Ecto neural progenitor cell (in vitro differentiated cells): ENCODE measurements at regions not wholly inside any gene's neighbourhood (a gene's known extent, or its start where the extent isn't known, plus 50 kb on each side); places are given as distances from the start of the nearest gene placed in this dataset.
A peak's percentile ranks its signal among the peaks of the same experiment; 100 is the strongest.

Source experiments
- DNase-seq: peaks from one replicate; pipeline ENCODE4 v3.0.0-alpha.2; 2018; ENCODE audit warnings: low spot score

DNA sequence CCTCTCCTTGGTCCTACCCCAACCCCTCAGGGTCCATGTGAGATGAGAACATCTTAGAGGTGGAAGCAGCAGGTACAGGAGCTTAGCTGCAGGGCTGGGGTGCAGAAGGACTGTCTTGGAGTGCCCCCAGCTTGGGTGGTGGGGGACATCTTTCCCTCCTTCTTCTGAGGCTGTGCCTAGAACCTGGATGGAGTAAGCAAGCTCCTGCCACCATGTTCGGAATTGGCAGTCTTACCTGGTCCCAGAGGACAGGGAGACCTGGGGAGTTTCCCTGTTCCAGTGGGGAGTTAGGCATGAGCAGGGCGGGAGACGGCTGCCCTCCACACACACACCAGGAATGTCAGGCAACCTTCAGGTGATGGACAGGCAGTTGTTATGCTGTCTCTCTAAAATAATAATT, 131.0 kb upstream of the COPS8 start:
- no peak for DNase-seq

- DNase-seq: no peak
Measured at GRCh38 chr2:236955521-236956030, 130.1 kb upstream of the COPS8 start.

- no peak for DNase-seq
Measured at GRCh38 chr2:236956031-236956618, 129.6 kb upstream of the COPS8 start.

DNA sequence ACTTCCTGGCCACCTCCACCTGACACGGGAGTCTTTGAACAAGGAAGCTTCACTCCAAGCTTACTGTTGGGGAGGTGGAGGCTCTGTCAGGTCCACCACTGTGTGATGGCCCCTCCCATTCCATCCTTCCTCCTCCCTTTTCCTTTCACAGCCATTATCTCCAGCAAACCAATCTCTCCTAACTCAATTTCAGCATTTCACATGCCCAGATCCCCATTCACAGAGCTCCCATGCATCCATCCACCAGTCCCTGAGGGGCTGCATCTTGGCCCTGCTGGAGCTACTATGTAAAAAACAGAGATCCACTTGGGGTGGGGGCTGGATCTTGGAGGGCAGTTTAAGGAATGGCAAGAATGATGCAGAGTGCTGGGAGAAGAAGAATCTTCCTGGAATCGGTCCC, 129.0 kb upstream of the COPS8 start:
- DNase-seq: no peak

GRCh38 chr2:236959036-236959435, 126.7 kb upstream of the COPS8 start:
- no peak for DNase-seq

- no peak for DNase-seq
Measured at GRCh38 chr2:236959876-236960275, 125.8 kb upstream of the COPS8 start.

DNA sequence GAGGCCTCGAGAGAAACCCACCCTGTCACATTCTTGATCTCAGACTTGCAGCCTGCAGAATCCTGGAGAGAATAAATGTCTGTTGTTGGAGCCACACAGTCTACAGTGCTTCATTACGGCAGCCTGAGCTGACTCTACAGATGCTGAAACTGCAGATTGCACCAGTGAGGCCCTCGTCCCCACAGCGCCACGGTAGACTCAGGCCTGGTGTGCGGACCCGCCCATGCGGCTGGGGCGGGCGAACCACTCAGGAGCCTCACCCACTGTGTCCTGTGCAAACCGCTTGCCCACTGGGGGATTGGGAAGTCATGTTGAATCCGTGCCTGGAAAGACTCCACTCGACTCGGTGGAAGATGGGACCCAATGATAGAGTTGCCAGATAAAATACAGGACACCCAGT, 125.2 kb upstream of the COPS8 start:
- no peak for DNase-seq

- DNase-seq: no peak
Measured at GRCh38 chr2:236962816-236963215, 122.9 kb upstream of the COPS8 start.

GRCh38 chr2:236963631-236964182, 122.0 kb upstream of the COPS8 start:
- no peak for DNase-seq

GRCh38 chr2:236964291-236964690, 121.4 kb upstream of the COPS8 start:
- DNase-seq: no peak

DNA sequence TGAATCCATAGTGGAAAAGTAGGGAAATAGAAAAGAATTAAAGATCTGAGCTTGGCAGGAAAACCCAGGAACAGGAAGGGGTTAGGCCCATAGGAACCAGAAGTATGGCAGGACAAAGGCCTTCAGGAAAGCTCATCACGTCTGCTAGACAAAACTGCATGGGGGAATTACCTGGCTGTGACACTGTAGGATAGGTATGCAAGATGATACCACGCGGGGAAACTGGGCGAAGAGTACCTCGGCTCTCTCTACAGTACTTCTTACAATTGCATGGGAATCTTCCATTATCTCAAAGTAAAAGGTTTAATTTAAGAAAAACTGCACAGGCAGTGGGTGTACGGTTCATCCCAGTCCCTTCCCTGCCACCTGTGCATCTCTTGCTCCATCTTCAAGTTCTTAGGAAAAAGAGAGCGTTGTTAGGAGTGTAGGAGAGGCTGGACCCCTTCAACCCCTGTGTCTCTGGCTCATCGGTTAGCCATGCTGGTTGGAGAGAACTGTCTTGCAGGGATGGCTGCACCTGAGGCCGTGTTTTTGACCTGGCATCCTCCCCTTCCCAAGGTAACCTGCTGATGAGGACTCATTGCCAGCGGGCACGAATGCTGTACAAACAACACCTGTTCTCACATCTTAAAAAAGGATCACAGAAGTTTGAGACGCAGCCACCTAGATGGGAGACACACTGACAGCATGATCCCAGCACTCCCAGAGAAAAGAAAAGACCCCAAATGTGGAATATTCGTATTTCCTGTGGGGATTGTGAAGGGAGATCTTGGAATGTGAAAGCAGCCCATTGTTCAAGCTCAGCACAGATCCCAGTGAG, 120.5 kb upstream of the COPS8 start:
- DNase-seq: no peak

DNA sequence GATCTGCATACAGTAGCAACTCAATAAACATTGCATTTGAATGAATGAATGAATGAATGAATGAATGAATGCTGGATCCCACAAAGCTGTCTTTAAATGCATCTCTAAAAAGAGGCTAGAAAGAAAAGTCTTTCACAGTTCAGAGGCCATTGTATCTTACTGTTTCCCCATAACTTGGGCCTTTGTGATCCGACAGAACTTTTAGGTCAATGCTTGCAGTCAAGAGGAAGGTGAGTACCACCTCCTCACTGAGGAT, 119.9 kb upstream of the COPS8 start:
- no peak for DNase-seq

DNA sequence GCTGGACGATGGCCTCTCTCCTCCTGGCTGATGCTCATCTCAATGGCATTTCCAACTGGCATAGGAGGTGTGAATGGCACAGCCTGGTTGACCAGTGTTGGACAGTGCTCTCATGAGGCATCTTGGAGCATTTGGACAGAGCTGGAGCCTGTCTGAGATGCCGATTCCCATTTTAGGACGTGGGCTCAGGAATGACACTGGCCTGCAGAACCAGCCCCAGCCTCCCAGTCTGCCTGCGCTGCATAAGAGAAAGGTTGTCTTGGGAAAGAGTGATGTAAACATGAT, 118.2 kb upstream of the COPS8 start:
- no peak for DNase-seq

DNA sequence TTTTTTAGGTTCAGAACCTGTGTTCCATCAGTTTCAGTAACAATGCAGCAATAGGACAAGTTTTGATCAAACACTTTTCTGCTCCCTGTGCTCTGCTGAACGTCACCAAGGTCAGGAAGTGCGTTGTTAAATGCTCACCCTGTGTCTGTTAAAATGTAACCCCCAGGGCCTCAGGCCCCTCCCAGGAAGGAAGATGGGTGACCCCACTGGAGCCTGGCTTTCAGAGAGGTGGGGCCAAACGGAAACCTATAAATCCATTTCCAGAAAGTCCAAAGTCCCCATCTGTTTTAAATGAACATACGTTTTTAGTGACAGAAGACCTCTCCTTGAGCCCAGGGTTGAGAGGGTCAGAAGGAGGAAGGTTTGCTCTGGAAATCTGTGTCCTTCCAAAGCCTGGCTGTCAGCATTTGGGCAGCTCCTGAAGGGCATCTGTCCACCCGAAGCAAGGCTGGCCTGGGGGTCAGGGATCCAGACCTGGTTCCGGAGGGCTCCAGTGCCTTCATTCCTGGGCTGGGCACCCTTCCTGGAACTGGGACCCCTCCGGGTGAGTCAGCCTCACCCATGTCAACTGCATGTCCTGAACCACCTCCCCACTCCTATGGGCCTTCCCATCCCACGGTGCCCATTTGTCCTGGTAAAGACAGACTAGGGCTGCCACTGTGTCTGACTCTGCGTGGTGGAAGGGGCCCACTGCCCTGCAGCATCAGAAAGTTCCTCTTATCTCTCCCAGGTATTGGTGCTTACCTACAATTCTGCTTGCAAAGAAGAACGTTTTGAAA, 117.4 kb upstream of the COPS8 start:
- DNase-seq: no peak

DNA sequence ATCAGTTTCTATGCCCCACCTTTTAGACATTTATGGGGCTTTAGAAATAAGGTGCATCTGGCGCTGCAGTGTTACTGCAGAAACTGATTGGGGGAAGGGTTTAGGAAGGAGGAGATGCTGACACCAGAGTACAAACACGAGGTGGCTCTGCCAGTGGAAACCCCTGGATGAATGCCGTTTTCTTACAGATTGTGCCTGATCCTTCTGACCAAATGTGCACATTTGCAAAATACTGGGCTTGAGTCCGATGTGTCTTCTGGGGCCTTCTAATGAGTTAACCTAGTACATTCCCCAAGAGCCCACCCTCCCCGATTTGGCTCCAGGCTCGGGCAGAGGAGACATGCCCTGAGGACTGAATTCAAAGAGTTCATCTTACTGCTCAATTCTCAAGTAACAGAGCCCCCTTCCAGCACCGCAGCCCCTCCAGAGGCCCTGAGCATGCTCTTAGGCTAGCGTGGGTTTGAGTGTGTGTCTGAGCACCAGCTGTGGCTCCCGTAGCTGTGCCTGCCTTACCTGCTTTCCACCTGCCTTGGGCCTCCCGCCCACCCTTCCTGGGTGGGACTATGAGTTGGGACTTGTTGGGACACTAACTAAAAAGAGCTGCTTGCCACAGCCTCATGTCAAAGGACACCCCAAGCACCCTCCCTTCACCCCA, 116.7 kb upstream of the COPS8 start:
- DNase-seq: no peak

DNA sequence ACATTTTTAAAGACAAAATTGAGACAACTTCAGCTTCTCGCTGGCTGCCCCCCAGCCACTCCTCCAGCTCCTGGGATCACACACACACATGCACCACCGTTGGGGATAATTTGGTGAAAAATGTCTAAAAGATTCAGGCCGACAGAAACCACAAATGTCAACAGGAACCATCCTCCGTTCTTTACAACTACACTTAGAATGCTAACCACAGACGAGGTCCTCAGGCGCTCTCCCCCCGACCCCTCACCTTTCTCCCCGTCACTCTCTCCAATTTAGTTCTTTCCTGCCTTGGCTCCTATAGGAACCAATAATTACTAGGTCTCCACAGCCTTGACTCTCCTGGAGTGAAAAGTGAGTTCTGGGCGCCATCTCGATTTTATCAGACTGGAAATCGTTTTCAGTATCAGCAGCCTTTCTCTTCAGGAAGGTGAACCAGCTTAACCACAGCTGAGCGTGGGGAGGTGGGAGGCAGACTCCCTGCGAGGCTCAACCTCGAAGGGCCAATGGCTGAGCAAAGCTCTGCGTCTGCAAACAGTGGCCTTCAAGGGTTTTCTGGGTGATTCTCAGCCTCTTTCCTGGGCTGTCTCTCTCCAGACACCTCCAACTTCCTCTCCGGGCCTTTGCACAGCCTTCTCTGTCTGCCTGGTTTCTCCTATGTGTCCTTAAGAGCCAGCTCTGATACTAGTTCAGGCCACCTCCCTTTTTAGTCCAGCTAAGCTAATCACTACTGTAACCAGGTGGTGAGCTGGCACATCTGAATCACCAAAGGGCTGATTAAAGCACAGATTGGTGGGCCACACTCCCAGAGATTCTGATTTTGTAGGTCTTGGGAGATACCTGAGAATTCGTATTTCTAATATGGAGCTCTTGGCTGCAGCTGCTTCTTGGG, 115.7 kb upstream of the COPS8 start:
- DNase-seq: no peak

- no peak for DNase-seq
Measured at GRCh38 chr2:236970656-236971010, 115.1 kb upstream of the COPS8 start.

- no peak for DNase-seq
Measured at GRCh38 chr2:236971131-236971821, 114.4 kb upstream of the COPS8 start.

GRCh38 chr2:236971919-236972381, 113.7 kb upstream of the COPS8 start:
- DNase-seq: no peak

DNA sequence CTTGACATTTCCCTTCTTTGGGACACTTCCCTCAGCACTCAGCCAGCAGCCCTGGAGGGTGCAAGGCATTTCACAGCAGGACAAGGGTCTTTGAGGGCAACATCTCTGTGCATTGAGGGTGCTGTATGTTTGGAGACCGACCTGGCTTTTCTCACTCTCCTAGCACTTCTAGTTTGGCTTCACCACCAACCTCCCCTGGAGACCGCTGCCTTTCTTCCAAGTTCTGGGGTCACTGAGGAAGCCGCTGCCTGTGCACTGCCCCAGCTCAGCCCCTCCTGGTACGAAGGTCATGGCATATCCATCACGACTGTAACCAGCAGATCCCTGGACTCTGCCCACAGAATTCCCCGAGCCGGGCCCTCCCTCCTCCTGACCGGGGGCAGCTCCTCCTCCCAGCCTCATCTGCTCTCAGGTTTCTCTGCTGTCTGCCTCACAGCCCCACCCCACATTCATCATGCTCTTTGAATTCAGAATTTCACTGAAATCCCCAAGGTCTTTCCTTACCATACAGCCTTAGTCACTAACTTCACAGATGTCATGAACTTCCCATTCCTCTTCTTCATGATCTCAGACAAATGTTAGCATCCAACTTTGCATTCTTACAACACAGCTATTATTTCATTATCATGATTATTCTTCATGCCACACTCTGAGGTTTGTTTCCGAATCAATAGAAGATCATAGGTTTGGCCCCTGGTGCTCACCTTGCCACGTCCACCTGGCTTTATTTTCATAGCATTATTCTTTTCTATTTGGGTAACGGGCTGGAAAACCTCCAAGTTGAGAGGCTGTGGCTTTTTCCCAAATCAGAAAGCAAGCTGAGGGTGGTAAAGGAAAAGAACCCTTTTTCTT, 113.0 kb upstream of the COPS8 start:
- DNase-seq: peak; percentile 61
